HG03025 (cell line): ENCODE measurements at regions not wholly inside any gene's neighbourhood (a gene's known extent, or its start where the extent isn't known, plus 50 kb on each side); places are given as distances from the start of the nearest gene placed in this dataset.
"Not testable (repeated sequence)": the region's sequence is repeated elsewhere in the genome, so short reads cannot be mapped to it uniquely, and the experiment has no call there.

Experiments used
- ATAC-seq: cut with Tn5 transposase; IDR thresholded peaks from one replicate; pipeline ENCODE4 v1.9.1; 2021; ENCODE audit warnings: mild to moderate bottlenecking, moderate library complexity; ENCODE audit not compliant: unreplicated experiment, low FRiP score

- ATAC-seq, result no peak
Observed at GRCh38 chr10:121261665-121262064, 336.6 kb downstream of the FGFR2 start.

GRCh38 chr10:121262774-121263430 lies 335.3 kb downstream of the FGFR2 start:
- ATAC-seq, result no peak

- no peak for ATAC-seq
Observed at GRCh38 chr10:121263431-121263783, 334.8 kb downstream of the FGFR2 start.

DNA sequence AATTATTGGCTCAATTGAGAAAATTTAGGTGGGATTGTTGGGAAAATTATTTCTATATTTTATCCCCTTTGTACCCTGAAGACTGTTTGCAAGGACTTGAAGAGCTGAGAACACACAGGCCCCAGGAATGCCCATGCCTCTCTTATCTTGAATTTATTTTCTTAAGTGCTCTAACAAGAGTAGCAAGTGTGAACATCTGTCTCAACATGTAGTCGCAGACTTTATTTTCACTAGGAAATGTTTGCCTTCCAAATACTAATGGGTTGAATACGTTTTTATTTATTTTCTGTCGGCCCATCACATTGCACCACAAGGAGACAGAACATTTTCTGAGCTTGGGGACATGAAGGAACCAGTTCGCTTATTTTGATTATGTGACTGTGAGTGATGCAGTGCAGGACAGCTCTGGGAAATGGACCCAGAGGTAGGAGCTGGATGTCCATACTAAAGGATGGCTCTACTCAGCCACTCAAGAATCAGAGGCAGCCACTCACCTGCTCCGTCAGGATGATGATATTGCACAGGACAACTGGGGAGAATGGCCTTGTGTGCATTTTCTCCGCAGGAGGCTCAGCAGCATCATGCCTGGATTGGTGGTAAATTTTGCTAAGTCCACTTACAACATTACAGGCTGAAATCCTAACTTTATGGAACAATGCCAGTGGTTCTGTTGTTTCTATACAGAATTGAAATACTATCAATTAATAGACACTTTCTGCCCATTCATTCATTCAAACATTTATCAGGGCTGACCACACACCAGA lies 332.7 kb downstream of the FGFR2 start:
- no peak for ATAC-seq

- ATAC-seq, result no peak
Observed at GRCh38 chr10:121266370-121266769, 331.9 kb downstream of the FGFR2 start.

DNA sequence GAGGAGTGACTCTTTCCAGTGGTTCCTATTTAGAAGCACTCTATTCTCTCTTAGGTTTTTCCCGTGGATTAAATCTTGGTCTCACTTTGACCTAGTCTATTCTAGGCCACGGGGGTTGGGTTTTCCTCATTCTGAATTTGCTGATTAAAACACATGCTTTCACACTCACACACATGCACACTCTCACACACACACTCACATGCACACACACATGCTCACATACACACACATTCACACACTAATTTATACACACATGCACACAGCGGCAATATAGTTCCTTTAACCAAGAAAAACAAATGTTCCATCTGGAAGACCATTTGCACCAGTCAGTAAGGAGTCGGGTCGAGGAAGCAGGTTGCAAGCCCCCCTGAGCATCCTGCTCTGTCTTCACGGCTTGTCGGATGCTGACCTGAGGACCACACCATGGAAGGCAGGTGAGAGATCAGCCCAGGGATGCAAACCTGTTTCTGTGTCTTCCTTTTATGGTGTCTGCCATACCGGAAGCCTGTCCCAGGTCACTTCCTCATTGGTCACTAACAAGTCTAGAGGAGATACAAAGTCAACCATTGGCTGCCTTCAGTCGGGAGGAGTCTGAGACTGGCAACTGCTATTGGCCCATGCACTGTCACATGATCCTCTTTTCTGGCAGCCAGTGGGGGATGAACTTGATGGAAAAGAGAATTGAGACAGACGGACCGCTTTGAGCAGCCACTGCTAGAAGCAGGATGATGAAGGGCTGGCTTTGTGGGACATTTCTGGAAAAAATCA lies 330.8 kb downstream of the FGFR2 start:
- no peak for ATAC-seq

GRCh38 chr10:121268363-121268762 lies 329.9 kb downstream of the FGFR2 start:
- ATAC-seq, result no peak

DNA sequence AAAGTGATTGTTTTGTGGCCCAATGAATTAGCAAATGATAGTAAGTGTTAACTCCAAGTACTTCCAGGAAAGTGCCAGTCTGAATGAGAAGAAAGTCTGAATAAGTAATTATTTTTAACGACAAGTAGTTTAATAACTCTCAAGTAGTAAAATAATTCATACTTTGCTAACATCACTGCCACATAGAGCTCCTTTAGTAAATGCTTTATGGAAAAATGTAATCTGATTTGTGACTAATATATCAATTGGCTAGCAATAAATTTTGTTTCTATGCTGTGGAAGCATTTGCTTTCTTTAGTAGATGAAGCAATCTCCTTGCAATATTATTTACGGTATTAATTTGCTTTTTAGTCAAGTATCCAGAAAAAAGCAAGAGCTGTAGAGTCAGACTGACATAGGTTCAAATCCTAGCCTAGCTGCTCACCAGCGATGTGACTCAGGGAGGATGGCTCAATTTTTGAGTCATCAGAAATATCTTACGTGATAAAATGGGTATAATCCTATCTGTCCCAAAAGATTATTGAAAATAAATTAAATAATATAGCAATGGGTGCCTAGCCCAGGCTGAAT lies 329.3 kb downstream of the FGFR2 start:
- no peak for ATAC-seq

DNA sequence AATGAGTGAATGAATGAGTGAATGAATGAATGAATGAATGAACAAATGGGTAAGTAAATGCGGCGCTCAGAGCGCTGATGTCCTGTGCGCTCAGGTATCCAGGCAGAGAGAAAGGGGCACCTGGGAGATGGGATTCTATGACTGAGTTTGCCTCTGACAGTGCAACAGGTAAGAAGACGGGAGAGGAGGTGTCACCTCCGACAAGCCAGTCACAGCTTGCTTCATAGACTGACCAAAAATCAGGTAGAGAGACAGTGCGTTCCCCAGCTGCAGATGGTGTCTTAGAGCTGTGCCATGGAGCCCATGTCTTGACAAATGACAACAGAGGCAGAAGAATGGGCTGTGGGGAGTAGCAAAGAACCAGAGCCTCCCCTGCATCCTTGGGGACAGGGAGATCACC lies 327.3 kb downstream of the FGFR2 start:
- ATAC-seq, result no peak

GRCh38 chr10:121276046-121276445 lies 322.2 kb downstream of the FGFR2 start:
- no peak for ATAC-seq

GRCh38 chr10:121276822-121277221 lies 321.4 kb downstream of the FGFR2 start:
- ATAC-seq, result no peak

- ATAC-seq, result not testable (repeated sequence)
Observed at GRCh38 chr10:121278386-121278785, 319.9 kb downstream of the FGFR2 start.

DNA sequence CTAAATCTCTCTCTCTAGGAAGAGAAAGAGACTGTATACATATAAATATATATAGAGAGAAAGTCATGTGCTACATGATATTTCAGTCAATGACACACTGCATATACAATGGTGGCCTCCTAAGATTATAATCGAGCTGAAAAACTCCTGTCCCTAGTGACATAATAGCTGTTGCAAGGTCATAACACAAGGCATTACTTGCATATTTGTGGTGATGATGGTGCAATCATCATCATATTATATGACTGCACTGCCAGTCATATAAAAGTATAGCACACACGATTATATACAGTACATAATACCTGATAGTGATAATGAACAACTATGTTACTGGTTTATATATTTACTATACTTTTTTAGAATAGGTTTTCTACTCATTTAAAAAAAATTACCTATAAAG lies 316.7 kb downstream of the FGFR2 start:
- ATAC-seq, result no peak

DNA sequence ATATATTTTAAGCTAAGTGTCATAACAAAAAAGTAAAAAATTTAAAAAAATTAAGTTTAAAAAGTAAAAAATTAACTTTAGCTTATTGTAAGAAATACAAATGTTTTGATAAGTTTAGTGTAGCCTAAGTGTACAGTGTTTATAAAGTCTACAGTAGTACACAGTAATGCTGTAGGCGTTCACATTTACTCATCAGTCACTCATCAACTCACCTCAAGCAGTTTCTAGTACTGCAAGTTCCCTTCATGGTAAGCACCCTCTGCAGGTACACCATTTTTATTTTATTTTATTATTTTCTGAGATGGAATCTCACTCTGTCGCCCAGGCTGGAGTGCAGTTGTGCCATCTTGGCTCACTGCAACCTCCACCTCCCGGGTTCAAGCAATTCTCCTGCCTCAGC lies 316.0 kb downstream of the FGFR2 start:
- no peak for ATAC-seq

- no peak for ATAC-seq
Observed at GRCh38 chr10:121282797-121283515, 315.3 kb downstream of the FGFR2 start.

GRCh38 chr10:121284936-121285335 lies 313.3 kb downstream of the FGFR2 start:
- ATAC-seq, result no peak

- no peak for ATAC-seq
Observed at GRCh38 chr10:121285406-121286196, 312.6 kb downstream of the FGFR2 start.

DNA sequence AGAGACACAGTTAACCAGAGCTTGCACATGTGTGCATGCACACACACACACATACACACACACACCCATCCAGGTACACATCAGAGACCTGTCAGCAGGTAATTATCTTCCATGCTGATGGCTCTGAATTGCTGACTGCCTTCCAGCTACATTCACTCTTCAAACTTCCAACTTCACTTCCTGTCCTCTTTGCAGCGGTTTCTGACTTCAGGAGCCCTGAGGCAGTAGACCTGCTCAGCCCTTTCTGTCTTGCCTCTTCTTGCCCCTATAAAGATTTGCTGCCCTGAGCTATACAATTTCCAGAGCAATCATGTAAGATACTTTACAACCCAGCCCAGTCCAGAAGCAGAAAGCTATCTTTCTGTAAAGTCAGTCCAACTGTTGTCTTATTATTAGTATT lies 310.2 kb downstream of the FGFR2 start:
- ATAC-seq, result no peak

GRCh38 chr10:121288864-121289661 lies 309.2 kb downstream of the FGFR2 start:
- no peak for ATAC-seq
